ENCODE measurements at regions not wholly inside any gene's neighbourhood (a gene's known extent, or its start where the extent isn't known, plus 50 kb on each side); places are given as distances from the start of the nearest gene placed in this dataset.
"Not testable (repeated sequence)": the region's sequence is repeated elsewhere in the genome, so short reads cannot be mapped to it uniquely, and the experiment has no call there.

DNA sequence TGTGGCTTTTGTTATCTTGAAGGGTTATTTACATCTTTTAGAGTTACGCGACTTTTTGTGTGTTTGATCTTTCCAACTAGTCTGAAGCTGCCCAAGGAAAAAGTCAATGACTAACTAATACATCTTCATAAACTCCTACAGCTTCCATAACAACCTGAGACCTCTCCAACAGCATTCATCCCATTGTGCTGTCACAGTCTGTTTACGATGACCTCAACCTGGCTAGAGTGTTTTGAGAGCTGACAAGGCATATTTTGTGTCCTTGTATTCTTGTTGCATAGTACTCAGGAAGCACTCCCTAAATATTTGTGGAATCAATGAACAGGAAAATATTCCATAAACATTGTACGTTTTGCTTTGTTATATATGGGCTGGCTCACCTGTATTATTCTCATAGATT, 140.2 kb upstream of the NBPF9 start:
- H3K4me3 Mint-ChIP-seq; H3K4me1 ChIP-seq (ENCODE audit: control insufficient read depth in 2 of 2, insufficient read depth in 2 of 2, low read length in 2 of 2); H3K4me2 ChIP-seq (replicated peaks; ENCODE audit: low read depth, low read length, poor library complexity, severe bottlenecking); H3K9me3 ChIP-seq (ENCODE audit: control extremely low read depth in 1 of 3, control insufficient read depth in 2 of 3, insufficient read depth in 1 of 3, low read length in 2 of 3); DNase-seq; H3K27ac Mint-ChIP-seq; H3K4me1 Mint-ChIP-seq; intact Hi-C loops (cut with micrococcal nuclease); H3K4me3 ChIP-seq (ENCODE audit: control extremely low read depth in 1 of 5, extremely low read depth in 1 of 5, insufficient read depth in 1 of 5, low read depth in 2 of 5, low read length in 4 of 5); ATAC-seq (ENCODE audit: low read depth); H3K27me3 ChIP-seq (replicated peaks in 1 of 4; ENCODE audit: control extremely low read depth in 1 of 4, control insufficient read depth in 3 of 4, insufficient read depth in 4 of 4, low read length in 3 of 4); H3K27ac ChIP-seq (ENCODE audit: low read length in 2 of 2); H3K9me3 Mint-ChIP-seq (ENCODE audit: insufficient read depth); POLR2A ChIA-PET; H2AFZ ChIP-seq (ENCODE audit: insufficient read depth, low read depth, low read length, poor library complexity, severe bottlenecking); H3K79me2 ChIP-seq (ENCODE audit: control insufficient read depth, insufficient read depth, low read length); H3K9ac ChIP-seq (ENCODE audit: low read length); H3K36me3 ChIP-seq (replicated peaks in 1 of 2; ENCODE audit: control extremely low read depth in 1 of 2, control insufficient read depth in 1 of 2, extremely low read depth in 1 of 2, insufficient read depth in 2 of 2, low read length in 1 of 2); CTCF ChIA-PET; H3K27me3 Mint-ChIP-seq; H4K20me1 ChIP-seq (ENCODE audit: control insufficient read depth, insufficient read depth, low read length, poor library complexity, severe bottlenecking): not testable (repeated sequence)
- no CpG with 5 or more reads among the region's 4 CpGs for WGBS (ENCODE audit: insufficient coverage)

DNA sequence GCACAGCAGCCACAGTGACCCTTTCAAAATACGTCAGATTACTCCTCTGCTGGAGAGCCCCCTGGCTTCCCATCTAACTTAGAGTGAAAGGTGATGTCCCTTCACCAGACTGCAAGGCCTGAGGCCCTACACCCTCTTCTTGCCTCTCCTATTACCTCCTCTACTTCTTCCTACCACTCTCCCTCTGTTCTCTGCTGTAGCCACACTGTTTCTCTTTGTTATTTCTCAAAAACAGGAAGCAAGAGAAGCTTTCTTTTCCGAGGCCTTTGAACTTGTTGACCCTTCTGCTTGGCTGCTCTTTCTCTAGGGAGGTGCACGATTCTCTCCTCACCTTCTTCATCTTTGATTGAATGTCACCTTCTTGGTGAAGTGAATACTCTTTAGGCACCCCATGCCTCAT, 141.3 kb upstream of the NBPF9 start:
- H4K20me1 ChIP-seq (ENCODE audit: control insufficient read depth, insufficient read depth, low read length, poor library complexity, severe bottlenecking); DNase-seq; H3K79me2 ChIP-seq (ENCODE audit: control insufficient read depth, insufficient read depth, low read length); H3K27me3 ChIP-seq (replicated peaks in 1 of 4; ENCODE audit: control extremely low read depth in 1 of 4, control insufficient read depth in 3 of 4, insufficient read depth in 4 of 4, low read length in 3 of 4); ATAC-seq (ENCODE audit: low read depth); H3K27ac ChIP-seq (ENCODE audit: low read length in 2 of 2); H3K4me2 ChIP-seq (replicated peaks; ENCODE audit: low read depth, low read length, poor library complexity, severe bottlenecking); POLR2A ChIA-PET; H3K4me3 Mint-ChIP-seq; CTCF ChIA-PET; H2AFZ ChIP-seq (ENCODE audit: insufficient read depth, low read depth, low read length, poor library complexity, severe bottlenecking); H3K36me3 ChIP-seq (replicated peaks in 1 of 2; ENCODE audit: control extremely low read depth in 1 of 2, control insufficient read depth in 1 of 2, extremely low read depth in 1 of 2, insufficient read depth in 2 of 2, low read length in 1 of 2); intact Hi-C loops (cut with micrococcal nuclease); H3K4me1 ChIP-seq (ENCODE audit: control insufficient read depth in 2 of 2, insufficient read depth in 2 of 2, low read length in 2 of 2); H3K9me3 Mint-ChIP-seq (ENCODE audit: insufficient read depth); H3K27ac Mint-ChIP-seq; H3K9ac ChIP-seq (ENCODE audit: low read length); H3K4me1 Mint-ChIP-seq; H3K4me3 ChIP-seq (ENCODE audit: control extremely low read depth in 1 of 5, extremely low read depth in 1 of 5, insufficient read depth in 1 of 5, low read depth in 2 of 5, low read length in 4 of 5); H3K27me3 Mint-ChIP-seq; H3K9me3 ChIP-seq (ENCODE audit: control extremely low read depth in 1 of 3, control insufficient read depth in 2 of 3, insufficient read depth in 1 of 3, low read length in 2 of 3): not testable (repeated sequence)
- no CpG with 5 or more reads among the region's 3 CpGs for WGBS (ENCODE audit: insufficient coverage)

DNA sequence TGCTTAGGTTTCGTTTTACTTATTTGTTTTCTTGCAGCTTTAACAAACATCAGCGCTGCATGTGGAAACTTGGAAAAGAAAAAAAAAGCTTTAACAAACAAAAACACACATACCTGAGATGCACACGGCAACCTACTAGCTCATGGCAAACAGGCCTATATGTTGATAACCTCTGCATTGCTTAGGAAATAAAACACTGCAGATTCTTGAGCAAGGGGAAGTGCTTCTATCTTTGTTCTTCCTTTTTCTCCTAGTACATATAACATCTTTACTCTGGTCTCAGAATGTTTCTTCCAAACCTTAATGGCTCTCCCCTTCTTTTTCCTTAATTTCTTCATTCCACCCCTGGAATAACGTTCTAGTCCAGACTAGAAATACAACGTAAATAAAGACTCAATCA, 142.9 kb upstream of the NBPF9 start:
- peak; percentile 28 for ATAC-seq (ENCODE audit: low read depth)
- H3K27me3 ChIP-seq (replicated peaks in 1 of 4; ENCODE audit: control extremely low read depth in 1 of 4, control insufficient read depth in 3 of 4, insufficient read depth in 4 of 4, low read length in 3 of 4); H3K27me3 Mint-ChIP-seq; H3K9me3 ChIP-seq (ENCODE audit: control extremely low read depth in 1 of 3, control insufficient read depth in 2 of 3, insufficient read depth in 1 of 3, low read length in 2 of 3); H4K20me1 ChIP-seq (ENCODE audit: control insufficient read depth, insufficient read depth, low read length, poor library complexity, severe bottlenecking); H3K27ac Mint-ChIP-seq; H3K4me3 Mint-ChIP-seq; H3K27ac ChIP-seq (ENCODE audit: low read length in 2 of 2); H3K9ac ChIP-seq (ENCODE audit: low read length); H3K9me3 Mint-ChIP-seq (ENCODE audit: insufficient read depth); H3K4me1 Mint-ChIP-seq; POLR2A ChIA-PET; DNase-seq; CTCF ChIA-PET; H2AFZ ChIP-seq (ENCODE audit: insufficient read depth, low read depth, low read length, poor library complexity, severe bottlenecking); H3K4me3 ChIP-seq (ENCODE audit: control extremely low read depth in 1 of 5, extremely low read depth in 1 of 5, insufficient read depth in 1 of 5, low read depth in 2 of 5, low read length in 4 of 5); H3K4me1 ChIP-seq (ENCODE audit: control insufficient read depth in 2 of 2, insufficient read depth in 2 of 2, low read length in 2 of 2); H3K4me2 ChIP-seq (replicated peaks; ENCODE audit: low read depth, low read length, poor library complexity, severe bottlenecking); H3K79me2 ChIP-seq (ENCODE audit: control insufficient read depth, insufficient read depth, low read length); intact Hi-C loops (cut with micrococcal nuclease); H3K36me3 ChIP-seq (replicated peaks in 1 of 2; ENCODE audit: control extremely low read depth in 1 of 2, control insufficient read depth in 1 of 2, extremely low read depth in 1 of 2, insufficient read depth in 2 of 2, low read length in 1 of 2): not testable (repeated sequence)
- no CpG with 5 or more reads among the region's 5 CpGs for WGBS (ENCODE audit: insufficient coverage)

DNA sequence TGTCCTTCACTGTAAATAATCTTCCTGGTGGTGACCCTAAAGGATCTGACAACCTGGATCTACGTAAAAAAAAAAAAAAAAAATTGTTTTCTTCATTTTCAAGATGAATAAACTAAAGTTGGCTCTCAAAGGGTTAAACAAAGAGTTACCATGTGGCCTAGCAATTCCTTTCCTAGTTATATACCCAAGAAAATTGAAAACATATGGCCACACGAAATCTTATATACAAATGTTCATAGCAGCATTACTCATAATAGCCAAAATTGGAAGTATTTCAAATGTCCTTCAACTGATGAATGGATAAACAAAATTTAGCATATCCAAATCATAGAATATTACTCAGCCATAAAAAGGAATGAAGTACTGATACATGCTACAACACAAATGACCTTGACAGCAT, 145.3 kb upstream of the NBPF9 start:
- H3K79me2 ChIP-seq (ENCODE audit: control insufficient read depth, insufficient read depth, low read length); H3K9ac ChIP-seq (ENCODE audit: low read length); H3K27me3 Mint-ChIP-seq; H3K27ac ChIP-seq (ENCODE audit: low read length in 2 of 2); H3K4me3 ChIP-seq (ENCODE audit: control extremely low read depth in 1 of 5, extremely low read depth in 1 of 5, insufficient read depth in 1 of 5, low read depth in 2 of 5, low read length in 4 of 5); H3K4me1 ChIP-seq (ENCODE audit: control insufficient read depth in 2 of 2, insufficient read depth in 2 of 2, low read length in 2 of 2); H3K4me3 Mint-ChIP-seq; ATAC-seq (ENCODE audit: low read depth); H3K27me3 ChIP-seq (replicated peaks in 1 of 4; ENCODE audit: control extremely low read depth in 1 of 4, control insufficient read depth in 3 of 4, insufficient read depth in 4 of 4, low read length in 3 of 4); CTCF ChIA-PET; H3K9me3 ChIP-seq (ENCODE audit: control extremely low read depth in 1 of 3, control insufficient read depth in 2 of 3, insufficient read depth in 1 of 3, low read length in 2 of 3); H3K36me3 ChIP-seq (replicated peaks in 1 of 2; ENCODE audit: control extremely low read depth in 1 of 2, control insufficient read depth in 1 of 2, extremely low read depth in 1 of 2, insufficient read depth in 2 of 2, low read length in 1 of 2); H2AFZ ChIP-seq (ENCODE audit: insufficient read depth, low read depth, low read length, poor library complexity, severe bottlenecking); H4K20me1 ChIP-seq (ENCODE audit: control insufficient read depth, insufficient read depth, low read length, poor library complexity, severe bottlenecking); intact Hi-C loops (cut with micrococcal nuclease); H3K4me1 Mint-ChIP-seq; POLR2A ChIA-PET; H3K4me2 ChIP-seq (replicated peaks; ENCODE audit: low read depth, low read length, poor library complexity, severe bottlenecking); H3K27ac Mint-ChIP-seq; H3K9me3 Mint-ChIP-seq (ENCODE audit: insufficient read depth); DNase-seq: not testable (repeated sequence)
- no CpG with 5 or more reads among the region's 2 CpGs for WGBS (ENCODE audit: insufficient coverage)

All from B cell (primary cell).